ENCODE measurements at regions not wholly inside any gene's neighbourhood (a gene's known extent, or its start where the extent isn't known, plus 50 kb on each side); places are given as distances from the start of the nearest gene placed in this dataset.

DNA sequence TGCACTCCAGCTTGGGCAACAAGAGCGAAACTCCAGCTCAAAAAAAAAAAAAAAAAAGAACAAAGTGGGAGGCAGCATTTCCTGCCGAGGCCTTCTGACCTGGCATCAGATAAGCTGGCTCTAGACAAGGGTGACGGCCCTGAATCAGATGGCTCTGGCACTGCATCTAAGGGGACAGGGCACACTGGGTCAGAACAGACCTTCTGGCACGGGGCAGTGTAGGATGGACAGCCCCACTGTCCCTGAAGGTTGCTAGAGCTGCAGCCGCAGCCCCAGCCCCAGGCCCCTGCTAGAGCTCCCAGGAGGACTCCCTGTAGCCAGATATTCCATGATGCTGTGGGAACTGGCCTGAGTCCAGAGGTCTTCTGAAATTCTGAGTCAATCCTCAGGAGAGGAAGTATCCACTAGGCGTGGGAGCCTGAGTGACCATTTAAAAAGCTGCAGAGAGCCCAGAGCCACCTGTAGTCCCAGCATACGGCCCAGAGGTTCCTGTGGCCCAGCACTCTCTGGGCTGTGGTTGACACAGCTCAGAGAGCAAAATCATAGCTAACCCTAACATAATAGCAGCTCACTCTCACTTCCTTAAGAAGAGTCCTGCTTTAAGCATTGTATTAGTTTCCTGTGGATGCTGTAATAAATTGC lies 69.2 kb upstream of the MFGE8 start:
- TF ChIP-seq ZNF384 (IDR thresholded peaks at IDR 0.05) (no peak), TARDBP (IDR thresholded peaks at IDR 0.05) (no peak), ARNT (IDR thresholded peaks at IDR 0.05) (no peak), HDGF (IDR thresholded peaks at IDR 0.05; ENCODE audit: borderline replicate concordance) (no peak), SUZ12 (IDR thresholded peaks at IDR 0.05) (no peak), BHLHE40 (IDR thresholded peaks at IDR 0.05; ENCODE audit: borderline replicate concordance) (no peak), SP1 (IDR thresholded peaks at IDR 0.05) (no peak), FOXM1 (IDR thresholded peaks at IDR 0.05; ENCODE audit: borderline replicate concordance) (no peak)
